ENCODE measurements at regions not wholly inside any gene's neighbourhood (a gene's known extent, or its start where the extent isn't known, plus 50 kb on each side); places are given as distances from the start of the nearest gene placed in this dataset.

DNA sequence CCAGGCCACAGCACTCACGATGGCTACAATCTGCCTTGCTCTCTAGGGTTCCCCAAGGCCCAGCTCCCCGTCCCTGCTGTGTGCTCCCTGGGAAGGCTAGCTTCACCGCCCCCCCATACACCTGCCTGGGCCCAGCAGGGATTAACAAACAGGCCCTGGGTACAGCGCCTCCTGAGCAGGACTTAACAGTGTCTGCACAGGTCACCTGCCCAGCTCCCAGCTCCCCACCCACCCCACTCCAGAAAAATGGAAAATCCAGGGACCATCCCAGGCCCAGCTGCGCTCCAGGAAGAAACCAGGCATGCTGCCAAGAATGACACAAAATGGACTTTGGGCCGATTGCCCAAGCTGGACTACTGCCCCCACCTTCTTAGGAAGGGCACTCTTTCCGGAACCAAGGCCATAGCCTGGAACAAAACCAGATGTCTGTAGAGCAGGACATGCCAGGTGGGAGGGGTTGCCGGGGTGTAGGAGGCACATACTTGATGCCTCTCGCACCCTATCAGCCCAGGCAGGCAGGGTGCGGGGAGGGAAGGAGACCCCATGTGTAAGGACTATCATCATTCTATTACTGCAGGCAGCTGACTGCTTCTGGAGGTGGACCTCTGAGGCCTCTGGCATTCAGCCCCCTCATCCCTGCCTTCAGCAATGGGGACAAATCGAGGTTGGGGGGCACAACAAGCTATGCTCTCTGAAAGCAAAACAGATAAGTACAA lies 104.9 kb downstream of the SNX5 start (continued):
- TF ChIP-seq SMAD9 (CRISPR knock-in tag; IDR thresholded peaks at IDR 0.05): peak; percentile 72; the same call in 1 of the 2 replicates
- TF ChIP-seq MBD4 (IDR thresholded peaks at IDR 0.05; ENCODE audit: borderline replicate concordance, low read length): no peak
- peak; percentile 100 for TF ChIP-seq MED1 (CRISPR knock-in tag; IDR thresholded peaks at IDR 0.05)
- TF ChIP-seq, protein P1, sequence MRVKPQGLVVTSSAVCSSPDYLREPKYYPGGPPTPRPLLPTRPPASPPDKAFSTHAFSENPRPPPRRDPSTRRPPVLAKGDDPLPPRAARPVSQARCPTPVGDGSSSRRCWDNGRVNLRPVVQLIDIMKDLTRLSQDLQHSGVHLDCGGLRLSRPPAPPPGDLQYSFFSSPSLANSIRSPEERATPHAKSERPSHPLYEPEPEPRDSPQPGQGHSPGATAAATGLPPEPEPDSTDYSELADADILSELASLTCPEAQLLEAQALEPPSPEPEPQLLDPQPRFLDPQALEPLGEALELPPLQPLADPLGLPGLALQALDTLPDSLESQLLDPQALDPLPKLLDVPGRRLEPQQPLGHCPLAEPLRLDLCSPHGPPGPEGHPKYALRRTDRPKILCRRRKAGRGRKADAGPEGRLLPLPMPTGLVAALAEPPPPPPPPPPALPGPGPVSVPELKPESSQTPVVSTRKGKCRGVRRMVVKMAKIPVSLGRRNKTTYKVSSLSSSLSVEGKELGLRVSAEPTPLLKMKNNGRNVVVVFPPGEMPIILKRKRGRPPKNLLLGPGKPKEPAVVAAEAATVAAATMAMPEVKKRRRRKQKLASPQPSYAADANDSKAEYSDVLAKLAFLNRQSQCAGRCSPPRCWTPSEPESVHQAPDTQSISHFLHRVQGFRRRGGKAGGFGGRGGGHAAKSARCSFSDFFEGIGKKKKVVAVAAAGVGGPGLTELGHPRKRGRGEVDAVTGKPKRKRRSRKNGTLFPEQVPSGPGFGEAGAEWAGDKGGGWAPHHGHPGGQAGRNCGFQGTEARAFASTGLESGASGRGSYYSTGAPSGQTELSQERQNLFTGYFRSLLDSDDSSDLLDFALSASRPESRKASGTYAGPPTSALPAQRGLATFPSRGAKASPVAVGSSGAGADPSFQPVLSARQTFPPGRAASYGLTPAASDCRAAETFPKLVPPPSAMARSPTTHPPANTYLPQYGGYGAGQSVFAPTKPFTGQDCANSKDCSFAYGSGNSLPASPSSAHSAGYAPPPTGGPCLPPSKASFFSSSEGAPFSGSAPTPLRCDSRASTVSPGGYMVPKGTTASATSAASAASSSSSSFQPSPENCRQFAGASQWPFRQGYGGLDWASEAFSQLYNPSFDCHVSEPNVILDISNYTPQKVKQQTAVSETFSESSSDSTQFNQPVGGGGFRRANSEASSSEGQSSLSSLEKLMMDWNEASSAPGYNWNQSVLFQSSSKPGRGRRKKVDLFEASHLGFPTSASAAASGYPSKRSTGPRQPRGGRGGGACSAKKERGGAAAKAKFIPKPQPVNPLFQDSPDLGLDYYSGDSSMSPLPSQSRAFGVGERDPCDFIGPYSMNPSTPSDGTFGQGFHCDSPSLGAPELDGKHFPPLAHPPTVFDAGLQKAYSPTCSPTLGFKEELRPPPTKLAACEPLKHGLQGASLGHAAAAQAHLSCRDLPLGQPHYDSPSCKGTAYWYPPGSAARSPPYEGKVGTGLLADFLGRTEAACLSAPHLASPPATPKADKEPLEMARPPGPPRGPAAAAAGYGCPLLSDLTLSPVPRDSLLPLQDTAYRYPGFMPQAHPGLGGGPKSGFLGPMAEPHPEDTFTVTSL (CRISPR knock-in tag; IDR thresholded peaks at IDR 0.05; ENCODE audit: borderline replicate concordance): peak; percentile 99
- TF ChIP-seq ZC3H13 (CRISPR knock-in tag; IDR thresholded peaks at IDR 0.05): peak; percentile 94
- TF ChIP-seq, protein P2, sequence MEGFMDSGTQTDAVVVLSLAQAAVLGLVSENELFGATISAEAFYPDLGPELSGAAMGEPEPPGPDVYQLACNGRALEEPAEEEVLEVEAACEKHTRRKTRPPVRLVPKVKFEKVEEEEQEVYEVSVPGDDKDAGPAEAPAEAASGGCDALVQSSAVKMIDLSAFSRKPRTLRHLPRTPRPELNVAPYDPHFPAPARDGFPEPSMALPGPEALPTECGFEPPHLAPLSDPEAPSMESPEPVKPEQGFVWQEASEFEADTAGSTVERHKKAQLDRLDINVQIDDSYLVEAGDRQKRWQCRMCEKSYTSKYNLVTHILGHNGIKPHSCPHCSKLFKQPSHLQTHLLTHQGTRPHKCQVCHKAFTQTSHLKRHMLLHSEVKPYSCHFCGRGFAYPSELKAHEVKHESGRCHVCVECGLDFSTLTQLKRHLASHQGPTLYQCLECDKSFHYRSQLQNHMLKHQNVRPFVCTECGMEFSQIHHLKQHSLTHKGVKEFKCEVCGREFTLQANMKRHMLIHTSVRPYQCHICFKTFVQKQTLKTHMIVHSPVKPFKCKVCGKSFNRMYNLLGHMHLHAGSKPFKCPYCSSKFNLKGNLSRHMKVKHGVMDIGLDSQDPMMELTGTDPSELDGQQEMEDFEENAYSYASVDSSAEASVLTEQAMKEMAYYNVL (CRISPR knock-in tag; IDR thresholded peaks at IDR 0.05; ENCODE audit: borderline replicate concordance): peak; percentile 99
- peak; percentile 89; the same call in 1 of the 2 replicates for TF ChIP-seq ZNF709 (CRISPR knock-in tag; IDR thresholded peaks at IDR 0.05)
- TF ChIP-seq PCBP2 (optimal IDR thresholded peaks at IDR 0.05; ENCODE audit: low read depth, low read length, poor library complexity, severe bottlenecking): no peak
- TF ChIP-seq ZBTB20 (CRISPR knock-in tag; IDR thresholded peaks at IDR 0.05; ENCODE audit: borderline replicate concordance, low read depth): peak; percentile 97
- peak; percentile 100 for TF ChIP-seq KDM3A (CRISPR knock-in tag; IDR thresholded peaks at IDR 0.05; ENCODE audit: low read depth)
- TF ChIP-seq ZNF251 (CRISPR knock-in tag; IDR thresholded peaks at IDR 0.05): peak; percentile 22; the same call in 1 of the 2 replicates
- TF ChIP-seq, protein P3, sequence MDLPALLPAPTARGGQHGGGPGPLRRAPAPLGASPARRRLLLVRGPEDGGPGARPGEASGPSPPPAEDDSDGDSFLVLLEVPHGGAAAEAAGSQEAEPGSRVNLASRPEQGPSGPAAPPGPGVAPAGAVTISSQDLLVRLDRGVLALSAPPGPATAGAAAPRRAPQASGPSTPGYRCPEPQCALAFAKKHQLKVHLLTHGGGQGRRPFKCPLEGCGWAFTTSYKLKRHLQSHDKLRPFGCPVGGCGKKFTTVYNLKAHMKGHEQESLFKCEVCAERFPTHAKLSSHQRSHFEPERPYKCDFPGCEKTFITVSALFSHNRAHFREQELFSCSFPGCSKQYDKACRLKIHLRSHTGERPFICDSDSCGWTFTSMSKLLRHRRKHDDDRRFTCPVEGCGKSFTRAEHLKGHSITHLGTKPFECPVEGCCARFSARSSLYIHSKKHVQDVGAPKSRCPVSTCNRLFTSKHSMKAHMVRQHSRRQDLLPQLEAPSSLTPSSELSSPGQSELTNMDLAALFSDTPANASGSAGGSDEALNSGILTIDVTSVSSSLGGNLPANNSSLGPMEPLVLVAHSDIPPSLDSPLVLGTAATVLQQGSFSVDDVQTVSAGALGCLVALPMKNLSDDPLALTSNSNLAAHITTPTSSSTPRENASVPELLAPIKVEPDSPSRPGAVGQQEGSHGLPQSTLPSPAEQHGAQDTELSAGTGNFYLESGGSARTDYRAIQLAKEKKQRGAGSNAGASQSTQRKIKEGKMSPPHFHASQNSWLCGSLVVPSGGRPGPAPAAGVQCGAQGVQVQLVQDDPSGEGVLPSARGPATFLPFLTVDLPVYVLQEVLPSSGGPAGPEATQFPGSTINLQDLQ (CRISPR knock-in tag; IDR thresholded peaks at IDR 0.05): peak; percentile 62; the same call in 1 of the 2 replicates
- TF ChIP-seq ZNF430 (CRISPR knock-in tag; IDR thresholded peaks at IDR 0.05): peak; percentile 100
- TF ChIP-seq ZIK1 (CRISPR knock-in tag; IDR thresholded peaks at IDR 0.05; ENCODE audit: borderline replicate concordance, low read depth): peak; percentile 92; the same call in 1 of the 2 replicates
- TF ChIP-seq, protein P4, sequence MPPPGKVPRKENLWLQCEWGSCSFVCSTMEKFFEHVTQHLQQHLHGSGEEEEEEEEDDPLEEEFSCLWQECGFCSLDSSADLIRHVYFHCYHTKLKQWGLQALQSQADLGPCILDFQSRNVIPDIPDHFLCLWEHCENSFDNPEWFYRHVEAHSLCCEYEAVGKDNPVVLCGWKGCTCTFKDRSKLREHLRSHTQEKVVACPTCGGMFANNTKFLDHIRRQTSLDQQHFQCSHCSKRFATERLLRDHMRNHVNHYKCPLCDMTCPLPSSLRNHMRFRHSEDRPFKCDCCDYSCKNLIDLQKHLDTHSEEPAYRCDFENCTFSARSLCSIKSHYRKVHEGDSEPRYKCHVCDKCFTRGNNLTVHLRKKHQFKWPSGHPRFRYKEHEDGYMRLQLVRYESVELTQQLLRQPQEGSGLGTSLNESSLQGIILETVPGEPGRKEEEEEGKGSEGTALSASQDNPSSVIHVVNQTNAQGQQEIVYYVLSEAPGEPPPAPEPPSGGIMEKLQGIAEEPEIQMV (CRISPR knock-in tag; IDR thresholded peaks at IDR 0.05; ENCODE audit: low read depth): peak; percentile 94
- TF ChIP-seq, protein P5, sequence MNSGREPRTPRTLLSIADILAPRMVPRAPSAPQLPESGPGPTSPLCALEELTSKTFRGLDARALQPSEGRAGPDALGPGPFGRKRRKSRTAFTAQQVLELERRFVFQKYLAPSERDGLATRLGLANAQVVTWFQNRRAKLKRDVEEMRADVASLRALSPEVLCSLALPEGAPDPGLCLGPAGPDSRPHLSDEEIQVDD (CRISPR knock-in tag; IDR thresholded peaks at IDR 0.05; ENCODE audit: borderline replicate concordance): 0 out of 2 replicates have a peak, but pooled peaks have one; percentile 20

Measured in HepG2 (cell line).